Left renal cortex interstitium (tissue), 4 donors: ENCODE measurements at regions not wholly inside any gene's neighbourhood (a gene's known extent, or its start where the extent isn't known, plus 50 kb on each side); places are given as distances from the start of the nearest gene placed in this dataset.
"Not testable (repeated sequence)": the region's sequence is repeated elsewhere in the genome, so short reads cannot be mapped to it uniquely, and the experiment has no call there.

ENCODE experiments used
- DNase-seq, 4 donors: peaks; one replicate each; pipeline ENCODE4 v3.0.0-alpha.2; 2013; ENCODE audit warnings: low read depth in 4 of 4, low spot score in 2 of 4, missing footprints in 1 of 4

- DNase-seq: no peak
These were observed 781.6 kb downstream of the ETS1 start for GRCh38 chr11:127805771-127806170.

GRCh38 chr11:127804747-127805400 lies 782.5 kb downstream of the ETS1 start:
- DNase-seq: peak in 1 of 4 donors; percentile 21

GRCh38 chr11:127803755-127804154 lies 783.6 kb downstream of the ETS1 start:
- no peak for DNase-seq

GRCh38 chr11:127800989-127801688 lies 786.2 kb downstream of the ETS1 start:
- no peak for DNase-seq

- DNase-seq: no peak
These were observed 792.0 kb downstream of the ETS1 start for GRCh38 chr11:127795326-127795725.

GRCh38 chr11:127791844-127792243 lies 791.3 kb upstream of the KIRREL3 start:
- no peak for DNase-seq

GRCh38 chr11:127790592-127790991 lies 790.0 kb upstream of the KIRREL3 start:
- no peak for DNase-seq

- no peak for DNase-seq
These were observed 789.4 kb upstream of the KIRREL3 start for GRCh38 chr11:127789927-127790326.

- DNase-seq: not testable (repeated sequence)
These were observed 772.4 kb upstream of the KIRREL3 start for GRCh38 chr11:127772938-127773337.

- DNase-seq: not testable (repeated sequence)
These were observed 768.4 kb upstream of the KIRREL3 start for GRCh38 chr11:127768931-127769330.

GRCh38 chr11:127766734-127767133 lies 766.2 kb upstream of the KIRREL3 start:
- DNase-seq: no peak

- no peak for DNase-seq
These were observed 738.3 kb upstream of the KIRREL3 start for GRCh38 chr11:127738771-127739286.

- DNase-seq: no peak
These were observed 736.9 kb upstream of the KIRREL3 start for GRCh38 chr11:127737499-127737898.

GRCh38 chr11:127733552-127733951 lies 733.0 kb upstream of the KIRREL3 start:
- DNase-seq: no peak

- no peak for DNase-seq
These were observed 725.8 kb upstream of the KIRREL3 start for GRCh38 chr11:127726367-127726766.

GRCh38 chr11:127723714-127724113 lies 723.1 kb upstream of the KIRREL3 start:
- no peak for DNase-seq

- DNase-seq: no peak
These were observed 712.7 kb upstream of the KIRREL3 start for GRCh38 chr11:127713226-127713625.

- DNase-seq: no peak
These were observed 711.2 kb upstream of the KIRREL3 start for GRCh38 chr11:127711748-127712147.

- DNase-seq: no peak
These were observed 710.3 kb upstream of the KIRREL3 start for GRCh38 chr11:127710831-127711230.

GRCh38 chr11:127709960-127710359 lies 709.4 kb upstream of the KIRREL3 start:
- no peak for DNase-seq

- no peak for DNase-seq
These were observed 693.1 kb upstream of the KIRREL3 start for GRCh38 chr11:127693686-127694085.

- no peak for DNase-seq
These were observed 682.8 kb upstream of the KIRREL3 start for GRCh38 chr11:127683321-127683720.
